ENCODE measurements at regions not wholly inside any gene's neighbourhood (a gene's known extent, or its start where the extent isn't known, plus 50 kb on each side); places are given as distances from the start of the nearest gene placed in this dataset.

DNA sequence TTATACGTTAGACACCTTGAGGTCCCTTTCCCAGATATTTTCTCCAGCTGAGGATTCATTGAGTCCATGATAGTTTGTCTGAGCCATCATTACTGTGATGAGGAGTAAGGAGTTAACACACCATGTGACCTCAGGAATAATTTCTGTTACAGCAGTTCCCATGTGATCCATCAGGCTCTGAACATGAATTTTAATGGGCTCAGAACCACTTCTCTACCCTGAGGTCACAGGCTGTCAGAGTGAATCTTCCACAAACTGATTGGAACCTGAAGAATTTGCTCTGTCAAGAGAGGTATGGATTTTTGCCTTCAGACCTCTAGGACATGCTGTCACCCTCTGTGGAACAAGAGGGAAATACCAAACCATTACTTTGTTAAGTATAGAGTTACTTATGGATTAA lies 81.0 kb downstream of the NTMT2 start:
- intact Hi-C loops (cut with DNase I): no loop called here
- H3K4me1 ChIP-seq (replicated peaks): no peaks in the 10 kb centered on the region

DNA sequence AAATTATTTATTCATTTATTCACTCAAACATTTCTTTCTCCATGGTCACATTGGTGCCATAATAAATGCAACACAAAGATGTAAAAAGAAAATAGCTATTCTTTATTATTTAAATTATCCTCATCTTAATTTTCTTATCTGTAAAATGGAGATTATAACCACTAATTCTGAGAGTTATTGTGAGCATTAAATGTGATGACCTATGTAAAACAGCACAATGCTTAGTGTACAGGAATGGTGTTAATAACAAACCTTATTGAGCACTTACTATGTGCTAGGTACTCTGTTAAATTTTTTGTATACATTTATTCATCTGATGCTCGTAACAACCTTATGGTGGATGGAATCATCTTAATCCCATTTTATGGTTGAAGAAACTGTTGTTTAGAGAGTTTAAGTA lies 84.6 kb downstream of the NTMT2 start:
- Histone ChIP-seq H3K27ac (no peak overlapping the region), H3K9me3 (no peaks in the 10 kb centered on the region), H3K4me3 (no peak overlapping the region), H3K4me1 (replicated peaks) (no peaks in the 10 kb centered on the region), H3K36me3 (no peaks in the 10 kb centered on the region), H3K27me3 (replicated peaks; ENCODE audit: insufficient read depth) (no peaks in the 10 kb centered on the region)
- 80% methylated on average over 1 of the region's 1 CpG for WGBS
- no peak for TF ChIP-seq POLR2A (IDR thresholded peaks at IDR 0.05)
- no peak for TF ChIP-seq POLR2AphosphoS5 (IDR thresholded peaks at IDR 0.05)
- TF ChIP-seq, protein P1, sequence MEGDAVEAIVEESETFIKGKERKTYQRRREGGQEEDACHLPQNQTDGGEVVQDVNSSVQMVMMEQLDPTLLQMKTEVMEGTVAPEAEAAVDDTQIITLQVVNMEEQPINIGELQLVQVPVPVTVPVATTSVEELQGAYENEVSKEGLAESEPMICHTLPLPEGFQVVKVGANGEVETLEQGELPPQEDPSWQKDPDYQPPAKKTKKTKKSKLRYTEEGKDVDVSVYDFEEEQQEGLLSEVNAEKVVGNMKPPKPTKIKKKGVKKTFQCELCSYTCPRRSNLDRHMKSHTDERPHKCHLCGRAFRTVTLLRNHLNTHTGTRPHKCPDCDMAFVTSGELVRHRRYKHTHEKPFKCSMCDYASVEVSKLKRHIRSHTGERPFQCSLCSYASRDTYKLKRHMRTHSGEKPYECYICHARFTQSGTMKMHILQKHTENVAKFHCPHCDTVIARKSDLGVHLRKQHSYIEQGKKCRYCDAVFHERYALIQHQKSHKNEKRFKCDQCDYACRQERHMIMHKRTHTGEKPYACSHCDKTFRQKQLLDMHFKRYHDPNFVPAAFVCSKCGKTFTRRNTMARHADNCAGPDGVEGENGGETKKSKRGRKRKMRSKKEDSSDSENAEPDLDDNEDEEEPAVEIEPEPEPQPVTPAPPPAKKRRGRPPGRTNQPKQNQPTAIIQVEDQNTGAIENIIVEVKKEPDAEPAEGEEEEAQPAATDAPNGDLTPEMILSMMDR (IDR thresholded peaks at IDR 0.05): no peak
- intact Hi-C loops (cut with DNase I): no loop called here
- no peak for DNase-seq (ENCODE audit: low spot score)

More for the DNA sequence above, 81.0 kb downstream of the NTMT2 start:
- Histone ChIP-seq H3K36me3 (no peaks in the 10 kb centered on the region), H3K4me3 (no peak overlapping the region), H3K27me3 (replicated peaks; ENCODE audit: insufficient read depth) (no peaks in the 10 kb centered on the region), H3K9me3 (no peaks in the 10 kb centered on the region), H3K27ac (no peak overlapping the region)
- no peak for DNase-seq (ENCODE audit: low spot score)
- no peak for TF ChIP-seq POLR2A (IDR thresholded peaks at IDR 0.05)
- no peak for TF ChIP-seq POLR2AphosphoS5 (IDR thresholded peaks at IDR 0.05)
- TF ChIP-seq, protein P1 (IDR thresholded peaks at IDR 0.05): no peak
- WGBS: 74% methylated on average over 1 of the region's 1 CpG

DNA sequence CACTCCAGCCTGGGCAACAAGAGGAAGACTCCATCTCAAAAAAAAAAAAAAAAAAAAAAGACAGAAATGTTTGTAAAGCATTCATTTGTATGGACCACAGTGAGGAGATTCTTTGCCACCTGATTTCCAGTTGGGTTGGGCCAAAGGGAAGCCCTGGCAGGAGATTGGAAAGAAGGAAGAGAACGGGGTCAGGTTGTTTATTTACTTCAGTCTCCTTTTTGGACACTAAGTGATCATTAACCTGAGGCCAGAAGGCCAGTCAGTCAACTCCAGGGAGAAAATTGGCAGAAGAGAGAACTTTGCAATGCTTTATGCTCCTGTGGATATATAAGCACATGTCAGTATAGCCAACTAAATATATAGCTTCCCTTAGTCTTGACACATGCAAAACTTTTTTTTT lies 85.9 kb downstream of the NTMT2 start:
- Histone ChIP-seq H3K27me3 (replicated peaks; ENCODE audit: insufficient read depth) (no peaks in the 10 kb centered on the region), H3K4me1 (replicated peaks) (no peaks in the 10 kb centered on the region), H3K4me3 (no peak overlapping the region), H3K9me3 (no peaks in the 10 kb centered on the region), H3K36me3 (no peaks in the 10 kb centered on the region), H3K27ac (no peak overlapping the region)
- WGBS: 58% methylated on average over 1 of the region's 1 CpG
- intact Hi-C loops (cut with DNase I): no loop called here
- DNase-seq (ENCODE audit: low spot score): no peak
- TF ChIP-seq POLR2A (IDR thresholded peaks at IDR 0.05) (no peak), POLR2AphosphoS5 (IDR thresholded peaks at IDR 0.05) (no peak)
- TF ChIP-seq, protein P1 (IDR thresholded peaks at IDR 0.05): no peak

DNA sequence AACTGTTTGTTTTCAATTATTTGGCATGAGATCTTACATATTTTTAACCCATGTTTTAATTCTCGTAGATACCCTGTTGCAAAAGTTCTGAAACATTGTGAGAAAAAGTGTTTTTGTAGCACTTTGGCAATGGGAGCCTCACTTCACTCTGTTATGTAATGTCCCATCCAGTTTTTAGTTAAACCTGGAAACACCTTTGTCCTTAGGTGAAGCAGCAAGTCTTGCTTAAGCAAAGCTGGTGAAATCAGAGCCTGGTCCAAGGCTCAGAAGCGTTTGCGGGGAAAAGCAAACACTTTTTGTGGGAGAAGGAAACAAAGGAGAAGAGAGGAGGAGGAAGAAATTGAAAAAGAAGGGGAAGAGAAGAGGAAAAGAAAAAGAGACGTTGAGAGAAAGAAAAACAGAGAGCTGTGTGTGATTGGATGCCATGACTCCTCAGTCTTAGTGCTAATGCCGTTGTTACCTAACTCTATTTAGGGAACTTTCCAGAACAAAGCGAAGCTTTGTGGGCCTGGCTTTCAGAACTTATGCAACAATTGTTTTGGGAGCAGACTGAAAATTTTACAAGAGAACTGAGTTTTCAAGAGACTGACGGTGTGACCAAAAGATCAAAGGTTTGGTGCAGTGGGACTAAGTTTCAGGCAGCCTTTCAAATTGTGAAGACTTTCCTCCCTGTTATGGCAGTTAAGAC lies 93.1 kb downstream of the NTMT2 start:
- WGBS: 51% methylated on average over 7 of the region's 7 CpGs
- Histone ChIP-seq H3K4me1 (replicated peaks) (no peaks in the 10 kb centered on the region), H3K9me3 (no peaks in the 10 kb centered on the region), H3K4me3 (no peak overlapping the region), H3K27ac (no peak overlapping the region), H3K36me3 (no peaks in the 10 kb centered on the region), H3K27me3 (replicated peaks; ENCODE audit: insufficient read depth) (peaks cover 1% of the 10 kb centered on the region)
- no peak for DNase-seq (ENCODE audit: low spot score)
- TF ChIP-seq POLR2AphosphoS5 (IDR thresholded peaks at IDR 0.05) (no peak), POLR2A (IDR thresholded peaks at IDR 0.05) (no peak)
- TF ChIP-seq, protein P1 (IDR thresholded peaks at IDR 0.05): no peak
- intact Hi-C loops (cut with DNase I): no loop called here

DNA sequence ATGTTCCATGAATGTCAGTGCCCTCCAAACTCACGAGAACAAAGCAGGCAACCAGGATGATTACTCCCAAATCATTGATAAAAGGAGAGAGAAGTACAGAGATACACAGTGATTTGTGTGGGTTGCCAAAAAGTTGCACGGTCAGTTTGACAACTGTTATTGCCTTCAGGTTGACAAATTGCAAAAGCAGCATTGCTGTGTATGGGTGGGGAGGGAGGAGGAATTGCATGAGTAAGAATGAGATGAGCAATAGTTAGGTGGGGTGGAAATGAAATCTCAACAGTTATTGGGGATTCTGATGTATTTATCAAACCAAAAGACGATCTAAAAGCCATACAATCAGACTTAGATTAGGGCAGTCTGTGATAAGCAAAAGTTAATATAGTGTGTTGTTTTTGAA lies 93.7 kb downstream of the NTMT2 start:
- Histone ChIP-seq H3K9me3 (no peaks in the 10 kb centered on the region), H3K4me1 (replicated peaks) (no peaks in the 10 kb centered on the region), H3K36me3 (no peaks in the 10 kb centered on the region), H3K27ac (no peak overlapping the region), H3K27me3 (replicated peaks; ENCODE audit: insufficient read depth) (peaks cover 1% of the 10 kb centered on the region), H3K4me3 (no peak overlapping the region)
- 49% methylated on average over 3 of the region's 3 CpGs for WGBS
- TF ChIP-seq, protein P1 (IDR thresholded peaks at IDR 0.05): no peak
- no peak for TF ChIP-seq POLR2A (IDR thresholded peaks at IDR 0.05)
- no peak for TF ChIP-seq POLR2AphosphoS5 (IDR thresholded peaks at IDR 0.05)
- intact Hi-C loops (cut with DNase I): no loop called here
- no peak for DNase-seq (ENCODE audit: low spot score)
